Loucy (cell line): ENCODE measurements at regions not wholly inside any gene's neighbourhood (a gene's known extent, or its start where the extent isn't known, plus 50 kb on each side); places are given as distances from the start of the nearest gene placed in this dataset.
A peak's percentile ranks its signal among the peaks of the same experiment; 100 is the strongest.
"Not testable (repeated sequence)": the region's sequence is repeated elsewhere in the genome, so short reads cannot be mapped to it uniquely, and the experiment has no call there.

Experiments used
- H2AFZ ChIP-seq: fragments of 200-600 bp; sonication (generic); 2 replicates; pipeline ENCODE4 v1.6.0; 2016; ENCODE audit warnings: antibody characterized with exemption, mild to moderate bottlenecking, low read length, moderate library complexity
- H3F3A ChIP-seq: fragments of 200-600 bp; 2 replicates; pipeline ENCODE4 v1.6.0; 2016; ENCODE audit warnings: antibody characterized with exemption, low read depth, mild to moderate bottlenecking
- H3K27me3 ChIP-seq: fragments of 200-600 bp; sonication (generic); 2 replicates; pipeline ENCODE4 v1.6.1; 2014; ENCODE audit warnings: low read length, mild to moderate bottlenecking; ENCODE audit not compliant: insufficient read depth, poor library complexity, severe bottlenecking
- H3K36me3 ChIP-seq: fragments of 200-600 bp; sonication (generic); 2 replicates; pipeline ENCODE4 v1.6.1; 2016; ENCODE audit warnings: low read length; ENCODE audit not compliant: insufficient read depth
- H3K4me1 ChIP-seq: fragments of 200-600 bp; sonication (generic); 2 replicates; pipeline ENCODE4 v1.5.1; 2014; ENCODE audit warnings: low read length, mild to moderate bottlenecking; ENCODE audit not compliant: insufficient read depth, poor library complexity, severe bottlenecking
- H3K4me2 ChIP-seq: fragments of 200-600 bp; sonication (generic); 2 replicates; pipeline ENCODE4 v1.6.0; 2014; ENCODE audit warnings: antibody characterized with exemption, low read length, low read depth, mild to moderate bottlenecking; ENCODE audit not compliant: poor library complexity, severe bottlenecking
- H3K4me3 ChIP-seq: fragments of 200-600 bp; sonication (generic); 2 replicates; pipeline ENCODE4 v1.5.1; 2014; ENCODE audit warnings: low read length, mild to moderate bottlenecking, mixed read lengths; ENCODE audit not compliant: poor library complexity, severe bottlenecking
- H3K79me2 ChIP-seq: fragments of 200-600 bp; sonication (generic); 2 replicates; pipeline ENCODE4 v1.6.1; 2014; ENCODE audit warnings: low read length; ENCODE audit not compliant: insufficient read depth
- H3K9ac ChIP-seq: fragments of 200-600 bp; sonication (generic); 2 replicates; pipeline ENCODE4 v1.6.0; 2014; ENCODE audit warnings: mild to moderate bottlenecking, low read depth, low read length, moderate library complexity; ENCODE audit not compliant: poor library complexity, severe bottlenecking
- H3K9me2 ChIP-seq: fragments of 200-600 bp; sonication (generic); replicated peaks from 2 replicates; pipeline ENCODE4 v1.6.1; 2016; ENCODE audit warnings: low read depth, low read length, mixed read lengths
- H3K9me3 ChIP-seq: fragments of 200-600 bp; sonication (generic); 2 replicates; pipeline ENCODE4 v1.6.1; 2014; ENCODE audit warnings: mild to moderate bottlenecking, antibody characterized with exemption, low read length, low read depth; ENCODE audit not compliant: insufficient read depth
- H4K20me1 ChIP-seq: fragments of 200-600 bp; sonication (generic); 2 replicates; pipeline ENCODE4 v1.6.0; 2014; ENCODE audit warnings: antibody characterized with exemption, low read length, mild to moderate bottlenecking; ENCODE audit not compliant: insufficient read depth, poor library complexity, severe bottlenecking
- CTCF ChIP-seq: fragments of 200-600 bp; sonication (generic); conservative IDR thresholded peaks from 2 replicates; pipeline ENCODE4 v1.5.1; 2014; ENCODE audit warnings: mild to moderate bottlenecking, antibody characterized with exemption, low read length
- EZH2phosphoT487 ChIP-seq: fragments of 200-600 bp; IDR thresholded peaks from 2 replicates; pipeline ENCODE4 v1.6.1; 2018; ENCODE audit warnings: antibody characterized with exemption, mild to moderate bottlenecking, moderate library complexity, borderline replicate concordance

GRCh38 chr4:3623106-3623505 lies 90.9 kb upstream of the LRPAP1 start:
- no peaks in the 10 kb centered on the region for H3K4me1 ChIP-seq
- no peaks in the 10 kb centered on the region for H3K79me2 ChIP-seq
- no peaks in the 10 kb centered on the region for H3F3A ChIP-seq
- no peak overlapping the region for H2AFZ ChIP-seq
- H3K4me3 ChIP-seq = no peak overlapping the region
- H3K9me3 ChIP-seq = no peaks in the 10 kb centered on the region
- no peak overlapping the region for H3K9ac ChIP-seq
- H4K20me1 ChIP-seq = no peaks in the 10 kb centered on the region
- no peaks in the 10 kb centered on the region for H3K36me3 ChIP-seq
- no peaks in the 10 kb centered on the region for H3K9me2 ChIP-seq
- no peak for TF ChIP-seq CTCF
- no peak for TF ChIP-seq EZH2phosphoT487
- H3K27me3 ChIP-seq = no peaks in the 10 kb centered on the region
- H3K4me2 ChIP-seq = no peak overlapping the region

GRCh38 chr4:3620365-3620764 lies 88.1 kb upstream of the LRPAP1 start:
- not testable (repeated sequence) for H3K4me2 ChIP-seq, H3K79me2 ChIP-seq, H2AFZ ChIP-seq, H3K9ac ChIP-seq, H3K27me3 ChIP-seq, H3F3A ChIP-seq, H3K36me3 ChIP-seq, H4K20me1 ChIP-seq, H3K4me1 ChIP-seq, H3K9me2 ChIP-seq, H3K9me3 ChIP-seq
- H3K4me3 ChIP-seq = peak overlapping the region; percentile 17

- not testable (repeated sequence) for H3K9ac ChIP-seq, H3K79me2 ChIP-seq, H3K9me2 ChIP-seq
Observed at GRCh38 chr4:3619698-3620097, 87.5 kb upstream of the LRPAP1 start.

GRCh38 chr4:3618341-3618740 lies 86.1 kb upstream of the LRPAP1 start:
- H4K20me1 ChIP-seq, H2AFZ ChIP-seq, H3K4me3 ChIP-seq, H3K9me2 ChIP-seq, H3K4me2 ChIP-seq, H3K27me3 ChIP-seq, H3K79me2 ChIP-seq, H3K9ac ChIP-seq, H3K9me3 ChIP-seq, H3F3A ChIP-seq, H3K36me3 ChIP-seq, H3K4me1 ChIP-seq: not testable (repeated sequence)

More at GRCh38 chr4:3619698-3620097, 87.5 kb upstream of the LRPAP1 start:
- not testable (repeated sequence) for H3K4me2 ChIP-seq, H4K20me1 ChIP-seq, H3K9me3 ChIP-seq, H2AFZ ChIP-seq, H3K27me3 ChIP-seq, H3K4me3 ChIP-seq, H3K36me3 ChIP-seq, H3F3A ChIP-seq, H3K4me1 ChIP-seq
